ENCODE measurements at regions not wholly inside any gene's neighbourhood (a gene's known extent, or its start where the extent isn't known, plus 50 kb on each side); places are given as distances from the start of the nearest gene placed in this dataset.

GRCh38 chr13:55120631-55121030, 2020.1 kb upstream of the PRR20A start:
- TF ChIP-seq, protein P1, sequence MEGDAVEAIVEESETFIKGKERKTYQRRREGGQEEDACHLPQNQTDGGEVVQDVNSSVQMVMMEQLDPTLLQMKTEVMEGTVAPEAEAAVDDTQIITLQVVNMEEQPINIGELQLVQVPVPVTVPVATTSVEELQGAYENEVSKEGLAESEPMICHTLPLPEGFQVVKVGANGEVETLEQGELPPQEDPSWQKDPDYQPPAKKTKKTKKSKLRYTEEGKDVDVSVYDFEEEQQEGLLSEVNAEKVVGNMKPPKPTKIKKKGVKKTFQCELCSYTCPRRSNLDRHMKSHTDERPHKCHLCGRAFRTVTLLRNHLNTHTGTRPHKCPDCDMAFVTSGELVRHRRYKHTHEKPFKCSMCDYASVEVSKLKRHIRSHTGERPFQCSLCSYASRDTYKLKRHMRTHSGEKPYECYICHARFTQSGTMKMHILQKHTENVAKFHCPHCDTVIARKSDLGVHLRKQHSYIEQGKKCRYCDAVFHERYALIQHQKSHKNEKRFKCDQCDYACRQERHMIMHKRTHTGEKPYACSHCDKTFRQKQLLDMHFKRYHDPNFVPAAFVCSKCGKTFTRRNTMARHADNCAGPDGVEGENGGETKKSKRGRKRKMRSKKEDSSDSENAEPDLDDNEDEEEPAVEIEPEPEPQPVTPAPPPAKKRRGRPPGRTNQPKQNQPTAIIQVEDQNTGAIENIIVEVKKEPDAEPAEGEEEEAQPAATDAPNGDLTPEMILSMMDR (IDR thresholded peaks at IDR 0.05), result no peak
- no peak for TF ChIP-seq POLR2A (IDR thresholded peaks at IDR 0.05)

Data from thyroid gland (tissue), 4 donors.